Vagina (tissue), 2 donors: ENCODE measurements at regions not wholly inside any gene's neighbourhood (a gene's known extent, or its start where the extent isn't known, plus 50 kb on each side); places are given as distances from the start of the nearest gene placed in this dataset.

Experiments used
- CTCF ChIP-seq, 3 experiments: fragments of 450-650 bp in 2 of 3; fragments of 200-600 bp in 1 of 3; sonication (generic) in 1 of 3; IDR thresholded peaks; one replicate each; pipeline ENCODE4 v1.5.1; 2017 to 2019; ENCODE audit warnings: antibody characterized with exemption in 3 of 3, mild to moderate bottlenecking in 2 of 3, moderate library complexity in 2 of 3
- POLR2A ChIP-seq, 2 donors: fragments of 450-650 bp; IDR thresholded peaks; one replicate each; pipeline ENCODE4 v1.6.1; 2017; ENCODE audit warnings: antibody characterized with exemption in 2 of 2, mild to moderate bottlenecking in 2 of 2, moderate library complexity in 2 of 2

- TF ChIP-seq CTCF (IDR thresholded peaks at IDR 0.05), result no peak
- no peak for TF ChIP-seq POLR2A (IDR thresholded peaks at IDR 0.05)
Observed at GRCh38 chr2:180231015-180231414, 223.9 kb upstream of the CWC22 start.
